ENCODE measurements at regions not wholly inside any gene's neighbourhood (a gene's known extent, or its start where the extent isn't known, plus 50 kb on each side); places are given as distances from the start of the nearest gene placed in this dataset.
"Not testable (repeated sequence)": the region's sequence is repeated elsewhere in the genome, so short reads cannot be mapped to it uniquely, and the experiment has no call there.

DNA sequence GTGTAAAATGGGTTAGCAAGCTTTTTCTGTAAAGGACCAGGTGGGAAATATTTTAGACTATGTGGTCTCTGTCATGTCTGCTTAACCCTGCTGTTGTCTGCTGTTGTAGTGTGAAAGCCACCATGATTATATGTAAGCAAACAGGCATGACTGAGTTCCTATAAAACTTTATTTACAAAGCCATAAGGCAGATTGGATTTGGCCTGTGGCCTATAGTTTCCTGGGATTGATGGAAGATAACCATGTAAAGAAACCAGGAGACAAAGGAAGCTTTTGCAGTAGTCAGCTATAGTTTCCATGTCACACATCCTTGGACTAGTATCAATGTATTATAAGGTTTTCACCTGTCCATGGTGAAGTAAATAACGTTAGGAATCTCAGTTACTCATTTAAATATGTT is 78.7 kb downstream of the CCDC74A start:
- intact Hi-C loops (cut with DNase I); H3K9me3 ChIP-seq; DNase-seq: not testable (repeated sequence)

DNA sequence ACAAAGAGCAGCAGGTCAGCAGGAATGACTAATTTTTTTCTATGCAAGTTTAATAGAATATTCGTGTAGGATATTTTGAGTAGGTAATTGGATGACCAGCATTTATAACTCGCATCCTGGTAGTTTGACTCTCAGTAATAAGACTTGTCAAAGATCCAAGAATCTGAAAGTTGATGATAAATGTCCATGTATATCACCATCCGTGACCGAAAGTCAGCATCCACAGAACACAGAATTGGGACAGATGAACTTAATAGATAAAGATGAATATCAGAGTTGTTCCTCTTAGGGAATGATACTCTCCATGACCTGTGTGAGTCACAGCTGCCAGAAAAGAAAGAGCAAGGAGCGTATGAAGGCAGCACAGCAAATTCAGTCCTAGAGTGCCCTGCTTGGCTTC is 79.4 kb downstream of the CCDC74A start:
- H3K4me1 ChIP-seq; H3K27me3 ChIP-seq; H3K9ac ChIP-seq (ENCODE audit: low read depth in 2 of 2, low read length in 2 of 2); DNase-seq; H3K36me3 ChIP-seq; H3K4me3 ChIP-seq; H3K9me3 ChIP-seq; intact Hi-C loops (cut with DNase I); H3K27ac ChIP-seq: not testable (repeated sequence)

More for the DNA sequence above, 78.7 kb downstream of the CCDC74A start:
- H3K9ac ChIP-seq (ENCODE audit: low read depth in 2 of 2, low read length in 2 of 2); H3K27me3 ChIP-seq; H3K36me3 ChIP-seq; H3K4me1 ChIP-seq; H3K27ac ChIP-seq; H3K4me3 ChIP-seq: not testable (repeated sequence)

DNA sequence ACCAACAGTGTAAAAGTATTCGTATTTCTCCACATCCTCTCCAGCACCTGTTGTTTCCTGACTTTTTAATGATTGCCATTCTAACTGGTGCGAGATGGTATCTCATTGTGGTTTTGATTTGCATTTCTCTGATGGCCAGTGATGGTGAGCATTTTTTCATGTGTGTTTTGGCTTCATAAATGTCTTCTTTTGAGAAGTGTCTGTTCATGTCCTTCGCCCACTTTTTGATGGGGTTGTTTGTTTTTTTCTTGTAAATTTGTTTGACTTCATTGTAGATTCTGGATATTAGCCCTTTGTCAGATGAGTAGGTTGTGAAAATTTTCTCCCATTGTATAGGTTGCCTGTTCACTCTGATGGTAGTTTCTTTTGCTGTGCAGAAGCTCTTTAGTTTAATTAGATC is 86.9 kb downstream of the CCDC74A start:
- H3K36me3 ChIP-seq; H3K27ac ChIP-seq; H3K9me3 ChIP-seq; H3K4me3 ChIP-seq; DNase-seq; H3K9ac ChIP-seq (ENCODE audit: low read depth in 2 of 2, low read length in 2 of 2); intact Hi-C loops (cut with DNase I); H3K27me3 ChIP-seq; H3K4me1 ChIP-seq: not testable (repeated sequence)

DNA sequence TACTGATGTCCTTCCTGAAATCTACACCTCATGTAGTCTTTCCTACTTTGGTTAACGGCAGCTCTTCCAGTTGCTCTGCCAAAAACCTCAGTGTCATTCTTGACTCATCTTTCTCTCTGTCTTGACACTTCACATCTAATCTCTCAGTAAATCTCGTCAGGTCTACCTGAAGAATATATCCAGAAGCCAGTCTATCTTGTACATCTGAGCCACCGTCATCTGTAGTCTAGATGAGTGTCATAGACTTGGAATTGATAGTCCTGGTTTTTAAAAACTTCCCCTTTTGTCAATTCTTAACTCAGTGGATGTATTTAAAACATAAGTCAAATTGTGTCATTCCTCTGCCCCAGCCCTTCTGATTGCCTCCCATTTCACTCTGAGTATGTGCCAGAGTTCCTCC is 90.6 kb downstream of the CCDC74A start:
- H3K4me1 ChIP-seq; H3K9me3 ChIP-seq; H3K27me3 ChIP-seq; H3K36me3 ChIP-seq; DNase-seq; H3K27ac ChIP-seq; H3K9ac ChIP-seq (ENCODE audit: low read depth in 2 of 2, low read length in 2 of 2); H3K4me3 ChIP-seq; intact Hi-C loops (cut with DNase I): not testable (repeated sequence)

DNA sequence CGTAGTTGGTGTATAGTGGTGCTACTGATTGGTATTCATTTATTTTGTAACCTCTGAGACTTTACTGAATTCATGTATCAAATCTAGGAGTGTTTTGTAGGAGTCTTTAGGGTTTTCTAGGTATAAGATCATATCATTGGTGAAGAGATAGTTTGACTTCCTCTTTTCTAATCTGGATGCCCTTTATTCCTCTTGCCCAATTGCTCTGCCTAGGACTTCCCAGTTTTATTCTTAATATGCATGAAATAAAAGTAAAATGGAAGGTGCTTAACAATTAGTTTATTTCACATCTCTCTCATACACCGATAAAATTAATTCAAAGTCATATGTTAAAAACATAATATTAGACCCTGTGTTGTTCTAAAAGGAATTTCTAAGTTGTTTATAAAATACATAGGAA is 95.2 kb downstream of the CCDC74A start:
- H3K9ac ChIP-seq (ENCODE audit: low read depth in 2 of 2, low read length in 2 of 2); DNase-seq; intact Hi-C loops (cut with DNase I); H3K9me3 ChIP-seq; H3K4me1 ChIP-seq; H3K36me3 ChIP-seq; H3K27me3 ChIP-seq; H3K4me3 ChIP-seq; H3K27ac ChIP-seq: not testable (repeated sequence)

DNA sequence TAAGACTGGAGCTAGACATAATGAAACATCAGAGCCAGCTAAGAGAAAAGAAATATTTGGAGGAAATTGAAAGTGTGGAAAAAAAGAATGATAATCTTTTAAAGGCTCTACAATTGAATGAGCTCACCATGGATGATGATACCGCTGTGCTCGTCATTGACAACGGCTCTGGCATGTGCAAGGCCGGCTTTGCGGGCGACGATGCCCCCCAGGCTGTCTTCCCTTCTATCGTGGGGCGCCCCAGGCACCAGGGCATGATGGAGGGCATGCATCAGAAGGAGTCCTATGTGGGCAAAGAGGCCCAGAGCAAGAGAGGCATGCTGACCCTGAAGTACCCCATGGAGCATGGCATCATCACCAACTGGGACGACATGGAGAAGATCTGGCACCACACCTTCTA is 98.3 kb downstream of the CCDC74A start:
- H3K9ac ChIP-seq (ENCODE audit: low read depth in 2 of 2, low read length in 2 of 2); intact Hi-C loops (cut with DNase I); H3K4me3 ChIP-seq: not testable (repeated sequence)

DNA sequence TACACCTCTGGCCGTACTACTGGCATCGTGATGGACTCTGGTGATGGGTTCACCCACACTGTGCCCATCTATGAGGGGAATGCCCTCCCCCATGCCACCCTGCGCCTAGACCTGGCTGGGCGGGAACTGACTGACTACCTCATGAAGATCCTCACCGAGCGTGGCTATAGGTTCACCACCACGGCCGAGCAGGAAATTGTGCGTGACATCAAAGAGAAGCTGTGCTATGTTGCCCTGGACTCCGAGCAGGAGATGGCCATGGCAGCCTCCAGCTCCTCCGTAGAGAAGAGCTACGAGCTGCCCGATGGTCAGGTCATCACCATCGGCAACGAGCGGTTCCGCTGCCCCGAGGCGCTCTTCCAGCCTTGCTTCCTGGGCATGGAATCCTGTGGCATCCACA is 98.9 kb downstream of the CCDC74A start:
- H3K9me3 ChIP-seq; H3K4me3 ChIP-seq; H3K9ac ChIP-seq (ENCODE audit: low read depth in 2 of 2, low read length in 2 of 2); H3K27me3 ChIP-seq; DNase-seq; intact Hi-C loops (cut with DNase I); H3K27ac ChIP-seq; H3K4me1 ChIP-seq; H3K36me3 ChIP-seq: not testable (repeated sequence)

More for the DNA sequence above, 98.3 kb downstream of the CCDC74A start:
- H3K27ac ChIP-seq, H3K36me3 ChIP-seq, H3K9me3 ChIP-seq, DNase-seq, H3K4me1 ChIP-seq, H3K27me3 ChIP-seq: not testable (repeated sequence)

DNA sequence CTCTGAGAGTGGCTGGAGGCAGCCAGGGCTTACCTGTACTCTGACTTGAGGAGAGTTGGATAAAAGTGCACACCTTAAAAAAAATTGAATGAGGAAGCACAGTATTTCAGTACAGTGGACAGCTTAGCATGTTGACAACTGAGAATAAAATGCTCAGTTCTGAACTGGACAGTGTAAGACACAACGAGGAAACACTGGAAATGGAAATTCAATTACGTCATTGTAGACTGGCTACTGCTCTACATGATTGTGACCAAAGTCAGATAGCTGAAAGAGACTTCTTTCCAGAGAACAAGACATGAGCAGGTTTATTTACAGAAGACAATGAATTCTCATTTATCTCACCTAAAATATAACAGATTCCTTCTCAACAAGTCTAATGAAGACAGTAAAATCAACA is 100.1 kb downstream of the CCDC74A start:
- H3K27ac ChIP-seq; H3K4me1 ChIP-seq; H3K4me3 ChIP-seq; H3K9ac ChIP-seq (ENCODE audit: low read depth in 2 of 2, low read length in 2 of 2); H3K27me3 ChIP-seq; H3K9me3 ChIP-seq; intact Hi-C loops (cut with DNase I); DNase-seq; H3K36me3 ChIP-seq: not testable (repeated sequence)

DNA sequence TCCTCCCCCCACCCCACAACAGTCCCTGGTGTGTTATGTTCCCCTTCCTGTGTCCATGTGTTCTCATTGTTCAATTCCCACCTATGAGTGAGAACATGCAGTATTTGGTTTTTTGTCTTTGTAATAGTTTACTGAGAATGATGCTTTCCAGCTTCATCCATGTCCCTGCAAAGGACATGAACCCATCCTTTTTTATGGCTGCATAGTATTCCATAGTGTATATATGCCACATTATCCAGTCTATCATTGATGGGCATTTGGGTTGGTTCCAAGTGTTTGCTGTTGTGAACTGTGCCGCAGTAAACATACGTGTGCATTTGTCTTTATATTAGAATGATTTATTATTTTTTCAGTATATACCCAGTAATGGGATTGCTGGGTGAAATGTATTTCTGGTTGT is 104.0 kb downstream of the CCDC74A start:
- H3K27ac ChIP-seq; H3K36me3 ChIP-seq; DNase-seq; H3K9me3 ChIP-seq; H3K4me1 ChIP-seq; H3K4me3 ChIP-seq; H3K27me3 ChIP-seq; H3K9ac ChIP-seq (ENCODE audit: low read depth in 2 of 2, low read length in 2 of 2); intact Hi-C loops (cut with DNase I): not testable (repeated sequence)

DNA sequence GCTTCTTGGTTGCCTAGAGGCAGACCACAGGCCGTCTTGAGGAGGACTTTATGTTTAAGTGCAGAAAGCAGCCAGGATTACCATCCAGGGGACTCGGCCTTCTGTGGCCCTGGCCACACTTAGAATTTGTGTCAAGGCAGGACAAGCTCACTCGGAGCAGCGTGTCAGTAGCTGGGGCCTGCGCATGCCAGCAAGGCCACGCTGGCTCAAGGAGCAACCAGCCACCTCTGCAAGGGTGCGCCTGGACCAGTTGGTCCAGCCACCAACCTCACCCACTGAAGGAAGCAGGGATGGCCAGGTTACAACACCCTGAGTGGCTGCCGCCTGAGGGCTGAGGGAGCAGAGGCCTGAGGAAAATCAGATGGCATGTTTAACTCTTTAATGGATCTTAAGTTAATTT is 105.7 kb downstream of the CCDC74A start:
- H3K4me1 ChIP-seq; H3K27ac ChIP-seq; intact Hi-C loops (cut with DNase I); H3K9ac ChIP-seq (ENCODE audit: low read depth in 2 of 2, low read length in 2 of 2); H3K27me3 ChIP-seq; H3K36me3 ChIP-seq; DNase-seq; H3K4me3 ChIP-seq; H3K9me3 ChIP-seq: not testable (repeated sequence)

DNA sequence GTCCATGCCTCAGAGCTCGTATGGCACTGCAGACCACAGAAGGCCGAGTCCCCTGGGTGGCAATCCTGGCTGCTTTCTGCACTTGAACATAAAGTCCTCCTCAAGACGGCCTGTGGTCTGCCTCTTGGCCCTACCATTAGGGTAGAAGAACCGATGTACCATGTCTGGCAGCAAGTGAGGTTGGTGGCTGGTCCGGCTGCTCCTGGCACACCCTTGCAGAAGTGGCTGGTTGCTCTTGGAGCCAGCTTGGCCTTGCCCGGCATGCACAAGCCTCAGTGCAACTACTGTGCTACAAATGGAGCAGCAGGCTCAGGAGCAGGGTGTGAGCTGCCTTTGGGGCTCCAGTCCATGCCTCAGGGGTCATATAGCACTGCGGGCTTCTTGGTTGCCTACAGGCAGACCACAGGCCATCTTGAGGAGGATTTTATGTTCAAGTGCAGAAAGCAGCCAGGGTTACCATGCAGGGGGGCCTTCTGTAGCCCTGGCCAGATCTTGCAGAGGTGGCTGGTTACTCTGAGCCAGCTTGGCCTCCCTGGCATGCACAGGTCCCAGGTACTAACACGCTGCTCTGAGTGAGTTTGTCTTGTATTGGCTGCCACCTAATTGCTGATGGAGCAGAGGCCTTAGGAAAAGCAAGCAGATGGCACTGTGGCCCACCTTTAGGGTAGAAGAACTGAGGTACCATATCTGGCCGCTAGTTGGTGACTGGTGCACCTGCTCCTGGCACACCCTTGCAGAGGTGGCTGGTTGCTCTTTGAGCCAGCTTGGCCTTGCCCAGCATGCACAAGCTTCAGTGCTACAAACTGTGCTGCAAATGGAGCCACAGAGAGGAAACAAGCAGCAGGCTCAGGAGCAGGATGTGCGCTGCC is 106.4 kb downstream of the CCDC74A start:
- H3K9ac ChIP-seq (ENCODE audit: low read depth in 2 of 2, low read length in 2 of 2); H3K4me1 ChIP-seq; H3K9me3 ChIP-seq; H3K27ac ChIP-seq; DNase-seq; H3K36me3 ChIP-seq; intact Hi-C loops (cut with DNase I); H3K27me3 ChIP-seq; H3K4me3 ChIP-seq: not testable (repeated sequence)
